ENCODE measurements at regions not wholly inside any gene's neighbourhood (a gene's known extent, or its start where the extent isn't known, plus 50 kb on each side); places are given as distances from the start of the nearest gene placed in this dataset.

DNA sequence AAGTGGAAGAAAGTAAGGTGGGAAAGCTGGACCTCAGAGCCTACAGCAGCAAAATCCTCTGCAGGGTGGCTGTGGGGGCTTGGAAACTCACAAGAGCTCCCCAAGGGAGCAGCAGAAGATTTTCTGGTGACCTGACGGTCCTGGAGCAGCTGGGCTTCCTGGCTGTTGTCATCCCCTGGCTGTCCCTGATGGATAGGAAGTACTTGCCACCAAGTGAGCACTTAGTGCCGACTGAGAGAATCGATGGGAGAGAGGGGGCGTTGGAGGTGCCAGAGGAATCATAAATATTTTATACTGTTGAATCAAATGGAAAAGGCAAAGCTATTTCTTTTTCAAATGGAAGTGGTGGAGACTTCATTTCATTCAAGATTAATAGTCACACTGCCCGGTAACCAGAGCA lies 167.1 kb upstream of the ITGB1 start:
- TF ChIP-seq, protein P1, sequence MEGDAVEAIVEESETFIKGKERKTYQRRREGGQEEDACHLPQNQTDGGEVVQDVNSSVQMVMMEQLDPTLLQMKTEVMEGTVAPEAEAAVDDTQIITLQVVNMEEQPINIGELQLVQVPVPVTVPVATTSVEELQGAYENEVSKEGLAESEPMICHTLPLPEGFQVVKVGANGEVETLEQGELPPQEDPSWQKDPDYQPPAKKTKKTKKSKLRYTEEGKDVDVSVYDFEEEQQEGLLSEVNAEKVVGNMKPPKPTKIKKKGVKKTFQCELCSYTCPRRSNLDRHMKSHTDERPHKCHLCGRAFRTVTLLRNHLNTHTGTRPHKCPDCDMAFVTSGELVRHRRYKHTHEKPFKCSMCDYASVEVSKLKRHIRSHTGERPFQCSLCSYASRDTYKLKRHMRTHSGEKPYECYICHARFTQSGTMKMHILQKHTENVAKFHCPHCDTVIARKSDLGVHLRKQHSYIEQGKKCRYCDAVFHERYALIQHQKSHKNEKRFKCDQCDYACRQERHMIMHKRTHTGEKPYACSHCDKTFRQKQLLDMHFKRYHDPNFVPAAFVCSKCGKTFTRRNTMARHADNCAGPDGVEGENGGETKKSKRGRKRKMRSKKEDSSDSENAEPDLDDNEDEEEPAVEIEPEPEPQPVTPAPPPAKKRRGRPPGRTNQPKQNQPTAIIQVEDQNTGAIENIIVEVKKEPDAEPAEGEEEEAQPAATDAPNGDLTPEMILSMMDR (conservative IDR thresholded peaks at IDR 0.05; ENCODE audit: low read depth, low read length), result no peak
- no peak for TF ChIP-seq EZH2phosphoT487 (IDR thresholded peaks at IDR 0.05; ENCODE audit: borderline replicate concordance, low read length)
